Coronary artery (tissue), 2 donors: ENCODE measurements at regions not wholly inside any gene's neighbourhood (a gene's known extent, or its start where the extent isn't known, plus 50 kb on each side); places are given as distances from the start of the nearest gene placed in this dataset.
"Not testable (repeated sequence)": the region's sequence is repeated elsewhere in the genome, so short reads cannot be mapped to it uniquely, and the experiment has no call there.

Source experiments
- DNase-seq: peaks from one replicate; pipeline ENCODE4 v3.0.0-alpha.2; 2017; ENCODE audit warnings: low spot score
- H3K27ac ChIP-seq, 2 donors: fragments of 200-600 bp; sonication (generic); one replicate each; pipeline ENCODE4 v1.5.1; 2016 to 2019
- H3K4me3 ChIP-seq: fragments of 200-600 bp; sonication (generic); 2 replicates; pipeline ENCODE4 v1.5.1; 2016; ENCODE audit warnings: mild to moderate bottlenecking, moderate library complexity
- CTCF ChIP-seq: fragments of 200-600 bp; sonication (generic); IDR thresholded peaks from one replicate; pipeline ENCODE4 v1.5.1; 2019; ENCODE audit warnings: antibody characterized with exemption

DNA sequence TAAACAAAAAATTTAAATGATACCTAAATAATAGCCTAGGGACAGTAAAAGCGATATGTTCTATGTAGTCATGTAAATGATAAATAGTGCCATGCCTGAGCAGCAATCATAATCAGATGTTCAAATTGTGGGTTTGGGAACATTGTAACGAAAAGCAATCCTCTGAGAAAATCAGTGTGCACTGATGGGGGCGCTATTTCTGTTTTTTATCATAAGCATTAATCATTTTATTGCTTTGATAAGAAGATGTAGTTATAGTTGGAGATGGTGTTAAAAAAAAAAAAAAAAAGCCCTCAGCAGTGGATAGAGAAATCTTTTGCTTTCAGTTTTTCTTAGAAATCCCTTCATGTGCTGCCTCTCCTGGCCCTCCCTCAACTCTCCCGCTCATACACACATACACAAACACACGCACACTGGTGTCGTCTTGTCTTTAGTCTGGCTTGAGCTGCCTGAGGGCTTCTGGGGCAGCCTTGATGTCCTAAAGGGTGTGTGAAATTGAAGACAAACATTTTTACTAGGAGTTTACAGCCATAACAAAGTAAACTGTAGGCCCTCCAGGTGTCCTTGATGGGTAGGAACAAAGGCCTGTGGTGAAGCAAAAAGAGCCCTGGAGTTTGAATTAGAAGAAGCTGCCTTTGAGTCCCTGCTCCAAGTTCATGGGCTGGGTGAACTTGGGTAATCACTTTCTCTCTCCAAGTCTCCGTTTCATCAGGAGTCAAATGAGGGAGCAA is 428.1 kb downstream of the SOX2 start:
- DNase-seq: no peak
- Histone ChIP-seq H3K27ac (no peak overlapping the region), H3K4me3 (no peak overlapping the region)
- no peak for TF ChIP-seq CTCF

DNA sequence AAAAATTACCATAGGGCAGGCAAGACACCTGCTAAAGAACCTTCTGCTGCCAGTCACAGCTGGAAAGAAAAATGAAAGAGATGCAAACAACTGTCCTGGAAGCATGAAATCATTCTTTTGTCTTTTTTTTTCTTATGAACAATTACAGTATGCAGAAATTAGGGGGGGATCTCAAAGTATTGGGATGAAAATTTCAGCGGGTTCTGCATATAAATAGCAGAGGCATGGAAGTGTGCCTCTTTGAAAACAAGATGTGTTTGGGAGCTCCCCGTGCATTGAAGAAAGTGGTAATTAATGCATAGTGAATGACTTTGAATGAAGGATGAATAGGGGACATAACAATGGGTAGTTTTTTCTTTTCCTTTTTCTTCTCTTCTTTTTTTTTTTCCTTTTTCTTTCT is 431.2 kb downstream of the SOX2 start:
- TF ChIP-seq CTCF: no peak
- no peak overlapping the region for H3K4me3 ChIP-seq
- DNase-seq: no peak
- H3K27ac ChIP-seq: no peak overlapping the region

- Histone ChIP-seq H3K27ac (no peak overlapping the region), H3K4me3 (no peak overlapping the region)
- TF ChIP-seq CTCF: no peak
- no peak for DNase-seq
These were observed 432.2 kb downstream of the SOX2 start for GRCh38 chr3:182143903-182144302.

- Histone ChIP-seq H3K27ac (no peak overlapping the region), H3K4me3 (no peak overlapping the region)
- TF ChIP-seq CTCF: no peak
- no peak for DNase-seq
These were observed 436.6 kb downstream of the SOX2 start for GRCh38 chr3:182148360-182148759.

GRCh38 chr3:182149594-182149993 is 437.9 kb downstream of the SOX2 start:
- Histone ChIP-seq H3K27ac (no peak overlapping the region), H3K4me3 (no peak overlapping the region)
- TF ChIP-seq CTCF: no peak
- no peak for DNase-seq

GRCh38 chr3:182156326-182156725 is 444.6 kb downstream of the SOX2 start:
- H3K27ac ChIP-seq, DNase-seq, H3K4me3 ChIP-seq: not testable (repeated sequence)

DNA sequence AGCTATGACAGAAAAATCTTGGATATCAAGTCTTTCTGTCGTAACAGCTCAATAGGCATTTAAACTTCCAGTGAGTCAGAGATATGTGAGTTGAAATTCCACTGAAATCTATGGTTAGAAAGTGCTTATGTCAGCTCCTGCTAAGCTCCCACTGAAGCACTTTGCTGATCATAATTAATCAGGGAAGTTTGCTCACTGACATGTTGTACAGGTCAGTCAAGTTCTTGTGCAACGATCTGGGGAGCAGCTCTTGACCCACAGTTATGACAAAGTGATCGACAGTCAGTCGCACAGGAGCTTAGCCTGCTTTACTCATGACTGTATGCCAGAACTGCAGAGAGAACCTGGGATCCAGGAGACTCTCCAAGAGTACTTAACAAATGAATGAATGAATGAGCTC is 453.5 kb downstream of the SOX2 start:
- no peak for TF ChIP-seq CTCF
- no peak for DNase-seq
- Histone ChIP-seq H3K27ac (no peak overlapping the region), H3K4me3 (no peak overlapping the region)
